Stimulated activated CD4-positive, alpha-beta T cell treated with anti-CD3 and anti-CD28 coated beads, Interleukin-4, amount 100 ng/mL, for 24 hours (primary cell): ENCODE measurements at regions not wholly inside any gene's neighbourhood (a gene's known extent, or its start where the extent isn't known, plus 50 kb on each side); places are given as distances from the start of the nearest gene placed in this dataset.

ENCODE experiments used
- DNase-seq: peaks from one replicate; pipeline ENCODE4 v3.0.0-alpha.2; 2020

- no peak for DNase-seq
Observed at GRCh38 chr2:106720026-106720425, 165.9 kb downstream of the ST6GAL2 start.

- no peak for DNase-seq
Observed at GRCh38 chr2:106724301-106724794, 161.6 kb downstream of the ST6GAL2 start.

- DNase-seq = no peak
Observed at GRCh38 chr2:106734165-106734564, 151.8 kb downstream of the ST6GAL2 start.

GRCh38 chr2:106735807-106736206 is 150.2 kb downstream of the ST6GAL2 start:
- no peak for DNase-seq

GRCh38 chr2:106736221-106736620 is 149.7 kb downstream of the ST6GAL2 start:
- no peak for DNase-seq

- no peak for DNase-seq
Observed at GRCh38 chr2:106745468-106745867, 140.5 kb downstream of the ST6GAL2 start.

GRCh38 chr2:106749823-106750222 is 136.1 kb downstream of the ST6GAL2 start:
- DNase-seq = no peak
